Right atrium auricular region (tissue), 2 donors: ENCODE measurements at regions not wholly inside any gene's neighbourhood (a gene's known extent, or its start where the extent isn't known, plus 50 kb on each side); places are given as distances from the start of the nearest gene placed in this dataset.

Experiments
- DNase-seq: peaks from one replicate; pipeline ENCODE4 v3.0.0-alpha.2; 2019; ENCODE audit warnings: low spot score
- H3K27ac ChIP-seq, 2 donors: fragments of 200-600 bp; sonication (generic); 1 replicate in 1 of 2; 2 replicates in 1 of 2; pipeline ENCODE4 v1.5.1; 2016 to 2019
- H3K27me3 ChIP-seq, 2 donors: fragments of 200-600 bp; sonication (generic); one replicate each; pipeline versions ENCODE4 v1.5.1 to v1.6.0; 2017 to 2019
- H3K36me3 ChIP-seq: fragments of 200-600 bp; sonication (generic); one replicate; pipeline ENCODE4 v1.5.1; 2016
- H3K4me1 ChIP-seq, 2 donors: fragments of 200-600 bp; sonication (generic); one replicate each; pipeline versions ENCODE4 v1.5.1 to v1.6.0; 2017 to 2019
- H3K4me3 ChIP-seq, 2 donors: fragments of 200-600 bp; sonication (generic); 1 replicate in 1 of 2; 2 replicates in 1 of 2; pipeline ENCODE4 v1.5.1; 2017 to 2019; ENCODE audit warnings: mild to moderate bottlenecking in 1 of 2, moderate library complexity in 1 of 2
- H3K9me3 ChIP-seq, 2 donors: fragments of 200-600 bp; sonication (generic); one replicate each; pipeline ENCODE4 v1.5.1; 2019
- CTCF ChIP-seq, 2 donors: fragments of 200-600 bp; sonication (generic); IDR thresholded peaks; one replicate each; pipeline ENCODE4 v1.5.1; 2019; ENCODE audit warnings: antibody characterized with exemption in 2 of 2

- no peaks in the 10 kb centered on the region for H3K36me3 ChIP-seq
- H3K4me1 ChIP-seq, result no peaks in the 10 kb centered on the region
- no peak overlapping the region for H3K4me3 ChIP-seq
- no peak overlapping the region for H3K27ac ChIP-seq
- no peak for DNase-seq
- no peak for TF ChIP-seq CTCF (IDR thresholded peaks at IDR 0.05)
- peaks cover 0 to 5% of the 10 kb centered on the region in 2 donors for H3K9me3 ChIP-seq
- no peaks in the 10 kb centered on the region for H3K27me3 ChIP-seq
Measured at GRCh38 chr6:155589190-155589589, 133.6 kb upstream of the NOX3 start.

- H3K9me3 ChIP-seq, result peaks cover 0 to 5% of the 10 kb centered on the region in 2 donors
- no peak overlapping the region for H3K27ac ChIP-seq
- H3K27me3 ChIP-seq, result no peaks in the 10 kb centered on the region
- no peak overlapping the region for H3K4me3 ChIP-seq
- TF ChIP-seq CTCF (IDR thresholded peaks at IDR 0.05), result no peak
- no peaks in the 10 kb centered on the region for H3K4me1 ChIP-seq
- no peaks in the 10 kb centered on the region for H3K36me3 ChIP-seq
- DNase-seq, result no peak
Measured at GRCh38 chr6:155587817-155588216, 132.2 kb upstream of the NOX3 start.

- Histone ChIP-seq H3K9me3 (peaks cover 0 to 5% of the 10 kb centered on the region in 2 donors), H3K36me3 (no peaks in the 10 kb centered on the region), H3K4me3 (no peak overlapping the region), H3K27ac (no peak overlapping the region), H3K27me3 (no peaks in the 10 kb centered on the region), H3K4me1 (no peaks in the 10 kb centered on the region)
- DNase-seq, result no peak
- TF ChIP-seq CTCF (IDR thresholded peaks at IDR 0.05), result no peak
Measured at GRCh38 chr6:155586090-155586489, 130.5 kb upstream of the NOX3 start.

GRCh38 chr6:155584006-155584405 is 128.4 kb upstream of the NOX3 start:
- DNase-seq, result no peak
- H3K27me3 ChIP-seq, result no peaks in the 10 kb centered on the region
- H3K27ac ChIP-seq, result no peak overlapping the region
- H3K4me3 ChIP-seq, result no peak overlapping the region
- peaks cover 0 to 5% of the 10 kb centered on the region in 2 donors for H3K9me3 ChIP-seq
- H3K4me1 ChIP-seq, result no peaks in the 10 kb centered on the region
- no peak for TF ChIP-seq CTCF (IDR thresholded peaks at IDR 0.05)
- no peaks in the 10 kb centered on the region for H3K36me3 ChIP-seq

- no peak for TF ChIP-seq CTCF (IDR thresholded peaks at IDR 0.05)
- no peaks in the 10 kb centered on the region for H3K9me3 ChIP-seq
- DNase-seq, result no peak
- no peak overlapping the region for H3K27ac ChIP-seq
- no peaks in the 10 kb centered on the region for H3K4me1 ChIP-seq
- H3K4me3 ChIP-seq, result no peak overlapping the region
- H3K27me3 ChIP-seq, result no peaks in the 10 kb centered on the region
- H3K36me3 ChIP-seq, result no peaks in the 10 kb centered on the region
Measured at GRCh38 chr6:155582016-155582991, 126.7 kb upstream of the NOX3 start.
